ENCODE measurements at regions not wholly inside any gene's neighbourhood (a gene's known extent, or its start where the extent isn't known, plus 50 kb on each side); places are given as distances from the start of the nearest gene placed in this dataset.

- in situ Hi-C loops (cut with MboI; ENCODE audit: low pct_unique_long_range_greater_than_20kb, low sequenced_read_pairs, unreplicated experiment), result no loop called here
- DNase-seq (ENCODE audit: low spot score), result no peak
- TF ChIP-seq CTCF (IDR thresholded peaks at IDR 0.05; ENCODE audit: extremely low read depth, insufficient read depth, missing control alignments), result no peak
Measured at GRCh38 chr4:59195839-59196238, 2004.3 kb upstream of the ADGRL3 start.

- in situ Hi-C loops (cut with MboI; ENCODE audit: low pct_unique_long_range_greater_than_20kb, low sequenced_read_pairs, unreplicated experiment), result no loop called here
- DNase-seq (ENCODE audit: low spot score), result no peak
- TF ChIP-seq CTCF (IDR thresholded peaks at IDR 0.05; ENCODE audit: extremely low read depth, insufficient read depth, missing control alignments), result no peak
Measured at GRCh38 chr4:59200992-59201391, 1999.1 kb upstream of the ADGRL3 start.

GRCh38 chr4:59217910-59218631, 1982.1 kb upstream of the ADGRL3 start:
- DNase-seq (ENCODE audit: low spot score), result no peak
- in situ Hi-C loops (cut with MboI; ENCODE audit: low pct_unique_long_range_greater_than_20kb, low sequenced_read_pairs, unreplicated experiment), result no loop called here
- no peak for TF ChIP-seq CTCF (IDR thresholded peaks at IDR 0.05; ENCODE audit: extremely low read depth, insufficient read depth, missing control alignments)

- TF ChIP-seq CTCF (IDR thresholded peaks at IDR 0.05; ENCODE audit: extremely low read depth, insufficient read depth, missing control alignments), result no peak
- in situ Hi-C loops (cut with MboI; ENCODE audit: low pct_unique_long_range_greater_than_20kb, low sequenced_read_pairs, unreplicated experiment), result no loop called here
- no peak for DNase-seq (ENCODE audit: low spot score)
Measured at GRCh38 chr4:59222221-59222620, 1977.9 kb upstream of the ADGRL3 start.

- TF ChIP-seq CTCF (IDR thresholded peaks at IDR 0.05; ENCODE audit: extremely low read depth, insufficient read depth, missing control alignments), result no peak
- in situ Hi-C loops (cut with MboI; ENCODE audit: low pct_unique_long_range_greater_than_20kb, low sequenced_read_pairs, unreplicated experiment), result no loop called here
- DNase-seq (ENCODE audit: low spot score), result no peak
Measured at GRCh38 chr4:59223292-59223941, 1976.7 kb upstream of the ADGRL3 start.

- no peak for TF ChIP-seq CTCF (IDR thresholded peaks at IDR 0.05; ENCODE audit: extremely low read depth, insufficient read depth, missing control alignments)
- in situ Hi-C loops (cut with MboI; ENCODE audit: low pct_unique_long_range_greater_than_20kb, low sequenced_read_pairs, unreplicated experiment), result no loop called here
- no peak for DNase-seq (ENCODE audit: low spot score)
Measured at GRCh38 chr4:59238212-59238611, 1961.9 kb upstream of the ADGRL3 start.

Data from GM13977 (cell line).